Cardiac muscle cell (in vitro differentiated cells and primary cell): ENCODE measurements at regions not wholly inside any gene's neighbourhood (a gene's known extent, or its start where the extent isn't known, plus 50 kb on each side); places are given as distances from the start of the nearest gene placed in this dataset.
"Not testable (repeated sequence)": the region's sequence is repeated elsewhere in the genome, so short reads cannot be mapped to it uniquely, and the experiment has no call there.

Source experiments
- DNase-seq, 2 donors: peaks; one replicate each; pipeline versions ENCODE4 v3.0.0 to v3.0.0-alpha.2; 2010 to 2017; ENCODE audit warnings: low read depth in 1 of 2, low spot score in 1 of 2
- H3K27ac ChIP-seq: fragments of 200-600 bp; sonication (generic); 2 replicates; pipeline ENCODE4 v1.5.1; 2016
- H3K27me3 ChIP-seq: fragments of 200-600 bp; sonication (generic); 2 replicates; pipeline ENCODE4 v1.6.0; 2016; ENCODE audit warnings: control low read depth
- H3K36me3 ChIP-seq: fragments of 200-600 bp; sonication (generic); 2 replicates; pipeline ENCODE4 v1.5.1; 2016; ENCODE audit warnings: control low read depth
- H3K4me1 ChIP-seq: fragments of 200-600 bp; sonication (generic); 2 replicates; pipeline ENCODE4 v1.8.1; 2017; ENCODE audit warnings: low read depth, mild to moderate bottlenecking, mixed run types
- H3K4me3 ChIP-seq: fragments of 200-600 bp; sonication (generic); 2 replicates; pipeline ENCODE4 v1.5.1; 2016; ENCODE audit warnings: mild to moderate bottlenecking
- H3K9me3 ChIP-seq: fragments of 200-600 bp; sonication (generic); 2 replicates; pipeline ENCODE4 v1.5.1; 2017; ENCODE audit warnings: low read depth, mild to moderate bottlenecking, control low read depth
- TF ChIP-seq, protein P1 (sequence below): IDR thresholded peaks from 2 replicates; pipeline ENCODE4 v1.5.1; 2012; ENCODE audit warnings: low read depth, mild to moderate bottlenecking, low read length

DNA sequence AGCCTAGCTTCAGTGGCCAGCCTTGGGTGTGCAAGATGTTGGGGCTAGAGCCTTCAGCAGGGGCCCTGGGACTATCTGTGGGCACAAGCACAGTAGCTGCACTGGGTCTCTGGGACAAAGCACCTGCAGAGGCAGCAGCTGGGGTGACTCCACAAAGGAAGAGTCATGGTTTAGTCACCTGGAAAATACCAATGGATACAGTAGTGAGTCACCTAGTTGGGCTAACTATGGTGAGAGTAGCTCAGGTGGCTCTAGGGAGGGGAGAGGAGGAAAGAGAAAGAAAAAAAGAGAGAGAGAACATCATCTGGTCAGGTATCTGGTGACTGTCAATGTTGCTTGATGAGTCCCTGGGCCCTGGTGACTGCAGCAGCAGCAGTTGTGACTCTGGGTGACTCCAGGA is 72.9 kb upstream of the SPIN4 start:
- Histone ChIP-seq H3K9me3 (no peaks in the 10 kb centered on the region), H3K36me3 (no peaks in the 10 kb centered on the region), H3K4me3 (no peak overlapping the region), H3K27me3 (no peaks in the 10 kb centered on the region), H3K4me1 (no peaks in the 10 kb centered on the region), H3K27ac (no peak overlapping the region)
- no peak for DNase-seq
- TF ChIP-seq, protein P1, sequence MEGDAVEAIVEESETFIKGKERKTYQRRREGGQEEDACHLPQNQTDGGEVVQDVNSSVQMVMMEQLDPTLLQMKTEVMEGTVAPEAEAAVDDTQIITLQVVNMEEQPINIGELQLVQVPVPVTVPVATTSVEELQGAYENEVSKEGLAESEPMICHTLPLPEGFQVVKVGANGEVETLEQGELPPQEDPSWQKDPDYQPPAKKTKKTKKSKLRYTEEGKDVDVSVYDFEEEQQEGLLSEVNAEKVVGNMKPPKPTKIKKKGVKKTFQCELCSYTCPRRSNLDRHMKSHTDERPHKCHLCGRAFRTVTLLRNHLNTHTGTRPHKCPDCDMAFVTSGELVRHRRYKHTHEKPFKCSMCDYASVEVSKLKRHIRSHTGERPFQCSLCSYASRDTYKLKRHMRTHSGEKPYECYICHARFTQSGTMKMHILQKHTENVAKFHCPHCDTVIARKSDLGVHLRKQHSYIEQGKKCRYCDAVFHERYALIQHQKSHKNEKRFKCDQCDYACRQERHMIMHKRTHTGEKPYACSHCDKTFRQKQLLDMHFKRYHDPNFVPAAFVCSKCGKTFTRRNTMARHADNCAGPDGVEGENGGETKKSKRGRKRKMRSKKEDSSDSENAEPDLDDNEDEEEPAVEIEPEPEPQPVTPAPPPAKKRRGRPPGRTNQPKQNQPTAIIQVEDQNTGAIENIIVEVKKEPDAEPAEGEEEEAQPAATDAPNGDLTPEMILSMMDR: no peak

DNA sequence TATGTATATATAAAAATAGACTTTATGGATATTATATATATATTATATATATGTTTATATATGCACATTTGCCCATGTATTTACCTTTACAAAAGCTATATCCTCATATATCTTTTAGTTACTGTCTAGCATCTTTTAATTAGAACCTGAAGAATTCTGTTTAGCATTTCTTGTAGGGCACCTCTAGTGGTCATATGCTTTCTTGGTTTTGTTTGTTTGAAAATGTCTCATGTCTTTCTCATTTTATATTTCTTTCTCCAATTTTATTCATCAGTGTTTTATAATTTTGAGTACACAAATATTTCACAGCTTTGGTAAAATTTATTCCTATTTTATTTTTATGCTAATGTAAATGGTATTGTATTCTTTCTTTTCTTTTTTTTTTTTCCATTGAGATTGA is 70.3 kb upstream of the SPIN4 start:
- no peak for DNase-seq
- Histone ChIP-seq H3K27me3 (no peaks in the 10 kb centered on the region), H3K27ac (no peak overlapping the region), H3K4me3 (no peak overlapping the region), H3K36me3 (no peaks in the 10 kb centered on the region), H3K9me3 (no peaks in the 10 kb centered on the region), H3K4me1 (no peaks in the 10 kb centered on the region)
- TF ChIP-seq, protein P1: no peak

- no peak overlapping the region for H3K27ac ChIP-seq
- no peak overlapping the region for H3K4me3 ChIP-seq
- no peaks in the 10 kb centered on the region for H3K4me1 ChIP-seq
- TF ChIP-seq, protein P1: no peak
- no peaks in the 10 kb centered on the region for H3K9me3 ChIP-seq
- H3K36me3 ChIP-seq: no peaks in the 10 kb centered on the region
- no peaks in the 10 kb centered on the region for H3K27me3 ChIP-seq
- no peak for DNase-seq
Observed at GRCh38 chrX:63418211-63418610, 67.1 kb upstream of the SPIN4 start.

- no peak for DNase-seq
- H3K27me3 ChIP-seq: no peaks in the 10 kb centered on the region
- H3K27ac ChIP-seq: no peak overlapping the region
- no peaks in the 10 kb centered on the region for H3K4me1 ChIP-seq
- H3K4me3 ChIP-seq: no peak overlapping the region
- H3K9me3 ChIP-seq: no peaks in the 10 kb centered on the region
- TF ChIP-seq, protein P1: no peak
- no peaks in the 10 kb centered on the region for H3K36me3 ChIP-seq
Observed at GRCh38 chrX:63417649-63418048, 66.5 kb upstream of the SPIN4 start.

- not testable (repeated sequence) for H3K27ac ChIP-seq, H3K27me3 ChIP-seq, H3K4me3 ChIP-seq, H3K4me1 ChIP-seq, DNase-seq, H3K9me3 ChIP-seq, H3K36me3 ChIP-seq
Observed at GRCh38 chrX:63409934-63410333, 58.8 kb upstream of the SPIN4 start.

DNA sequence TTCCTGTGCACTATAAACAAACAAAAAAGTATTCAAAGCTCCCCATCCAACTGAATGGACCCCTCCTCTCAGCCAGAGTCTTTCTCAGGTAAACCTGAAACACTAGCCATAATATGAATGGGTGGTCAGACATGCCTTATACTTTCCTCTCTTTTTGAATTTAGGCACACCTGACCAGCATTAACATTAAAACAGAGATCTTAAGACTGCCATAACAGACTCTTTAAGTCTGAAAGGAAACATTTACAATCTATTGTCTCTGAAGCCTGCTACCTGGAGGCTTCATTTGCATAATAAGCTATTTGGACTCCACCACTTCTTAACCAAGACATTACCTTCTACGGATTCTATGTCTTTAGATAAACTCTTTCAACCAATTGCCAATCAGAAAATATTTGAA is 56.9 kb upstream of the SPIN4 start:
- DNase-seq: no peak
- TF ChIP-seq, protein P1: no peak
- no peaks in the 10 kb centered on the region for H3K4me1 ChIP-seq
- no peak overlapping the region for H3K27ac ChIP-seq
- no peaks in the 10 kb centered on the region for H3K36me3 ChIP-seq
- H3K4me3 ChIP-seq: no peak overlapping the region
- H3K9me3 ChIP-seq: no peaks in the 10 kb centered on the region
- no peaks in the 10 kb centered on the region for H3K27me3 ChIP-seq
